ENCODE measurements at regions not wholly inside any gene's neighbourhood (a gene's known extent, or its start where the extent isn't known, plus 50 kb on each side); places are given as distances from the start of the nearest gene placed in this dataset.

DNA sequence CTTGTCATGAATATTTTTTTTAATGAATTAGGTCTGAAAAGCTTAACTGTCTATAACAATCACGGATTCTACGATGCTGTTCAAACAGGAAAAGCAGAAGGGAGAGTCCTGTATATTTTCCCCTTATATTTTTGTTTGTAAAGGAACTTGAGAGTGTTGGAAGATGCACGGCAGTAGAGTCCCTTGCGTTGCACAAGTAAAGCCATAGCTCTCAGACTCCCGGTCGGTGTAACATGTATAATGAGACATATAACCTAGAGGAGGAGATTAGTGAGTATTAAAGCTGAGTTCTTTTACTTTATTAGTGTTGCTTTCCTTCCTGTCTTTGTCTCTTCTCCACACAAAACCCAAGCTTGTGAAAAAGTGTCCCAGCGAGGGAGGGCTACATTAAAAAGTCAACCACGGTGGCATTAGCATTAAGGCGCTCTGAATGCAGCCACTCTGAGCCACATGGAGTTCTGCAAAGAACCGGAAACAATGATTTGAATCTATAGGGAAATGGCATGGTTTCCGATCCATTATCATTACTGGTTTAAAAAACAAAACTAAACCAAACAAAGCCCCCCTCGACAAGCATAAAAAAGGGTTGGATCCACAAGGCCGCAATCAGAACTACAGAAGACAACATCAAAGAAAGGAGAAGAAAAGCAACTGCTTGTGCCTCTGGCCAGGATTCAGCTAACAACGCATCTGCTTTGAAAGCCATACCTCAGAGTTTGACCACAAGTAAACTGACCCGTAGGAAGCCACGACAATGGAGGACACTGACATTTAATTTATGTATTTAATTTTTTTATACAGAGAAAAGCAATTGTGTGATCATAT lies 356.8 kb downstream of the LMO4 start:
- no peak for TF ChIP-seq POLR2A (IDR thresholded peaks at IDR 0.05; ENCODE audit: low read length)
- TF ChIP-seq GATA1 (IDR thresholded peaks at IDR 0.05; ENCODE audit: low read depth, low read length), result no peak
- no peak for DNase-seq

DNA sequence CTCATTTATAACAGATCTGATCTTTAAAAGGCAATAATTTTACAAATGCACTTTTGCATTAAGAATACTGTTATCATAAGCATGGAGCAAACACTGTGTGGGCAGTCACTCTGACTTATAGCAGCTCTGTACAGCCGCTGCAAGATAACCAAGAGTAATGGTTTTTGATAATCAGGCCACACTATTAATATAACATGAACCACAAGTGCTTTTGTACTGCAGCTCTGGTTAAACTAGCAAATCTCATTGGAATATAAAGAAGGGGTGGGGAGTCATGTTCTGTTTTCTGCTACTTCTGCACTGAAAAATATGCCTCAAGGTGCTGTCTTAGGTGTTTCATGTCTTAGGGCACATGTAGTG lies 357.4 kb downstream of the LMO4 start:
- no peak for DNase-seq
- TF ChIP-seq POLR2A (IDR thresholded peaks at IDR 0.05; ENCODE audit: low read length), result no peak
- no peak for TF ChIP-seq GATA1 (IDR thresholded peaks at IDR 0.05; ENCODE audit: low read depth, low read length)

DNA sequence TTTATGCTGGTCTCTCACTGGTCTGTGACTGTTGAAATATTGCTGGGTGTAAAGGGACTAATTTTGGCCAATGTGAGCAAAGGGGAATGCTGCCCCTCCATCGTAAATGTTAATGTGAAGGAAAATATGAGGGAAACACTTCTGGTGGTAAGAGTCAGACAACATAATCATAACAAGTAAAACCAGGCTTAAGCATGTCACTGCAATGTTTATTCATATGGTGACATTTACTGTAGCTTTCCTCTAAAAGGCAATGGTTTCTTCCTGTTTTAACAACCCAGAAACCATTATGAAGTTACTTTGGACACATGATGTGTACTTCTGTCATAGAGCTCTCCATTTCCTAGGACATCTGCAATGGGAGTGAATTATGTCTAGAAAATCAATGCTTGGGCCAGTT lies 358.0 kb downstream of the LMO4 start:
- no peak for DNase-seq
- no peak for TF ChIP-seq GATA1 (IDR thresholded peaks at IDR 0.05; ENCODE audit: low read depth, low read length)
- no peak for TF ChIP-seq POLR2A (IDR thresholded peaks at IDR 0.05; ENCODE audit: low read length)

DNA sequence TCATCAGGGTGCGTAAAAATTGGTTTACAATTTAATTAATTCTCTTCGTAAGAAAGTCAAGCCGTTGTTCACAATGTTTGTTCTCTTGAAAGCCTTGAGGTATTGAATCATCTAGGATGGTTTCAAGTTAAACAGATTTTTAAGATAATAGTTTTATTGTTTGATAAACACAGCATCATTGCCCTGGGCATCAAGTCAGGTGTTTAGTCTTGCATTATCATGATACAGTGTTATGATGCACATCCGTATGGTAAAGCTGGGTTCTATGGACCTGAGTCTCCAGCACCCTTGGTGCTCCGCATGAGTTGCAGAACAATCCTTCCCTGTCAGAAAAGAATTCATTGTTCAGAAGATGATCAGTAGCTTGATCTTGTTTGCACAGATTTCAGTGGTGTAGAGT lies 359.5 kb downstream of the LMO4 start:
- TF ChIP-seq GATA1 (IDR thresholded peaks at IDR 0.05; ENCODE audit: low read depth, low read length), result no peak
- TF ChIP-seq POLR2A (IDR thresholded peaks at IDR 0.05; ENCODE audit: low read length), result no peak
- DNase-seq, result no peak

DNA sequence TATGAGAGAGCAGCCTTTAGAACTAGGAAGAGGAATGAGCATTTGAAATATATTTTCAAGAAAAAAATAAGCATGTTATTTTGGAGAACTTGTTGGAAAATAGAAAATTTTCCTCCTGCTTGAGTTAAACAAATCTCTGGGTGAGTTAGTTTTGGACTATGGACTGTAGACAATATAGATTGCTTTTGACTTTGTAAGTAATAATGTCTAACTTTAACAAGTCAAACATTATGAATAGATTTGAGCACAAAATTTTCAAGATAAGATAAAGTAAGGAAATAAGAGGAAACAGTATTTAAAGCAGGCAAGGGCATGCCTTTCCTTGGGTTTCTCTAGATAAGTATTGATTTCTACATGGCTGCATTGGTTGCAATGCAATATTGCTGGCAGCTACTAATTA lies 360.8 kb downstream of the LMO4 start:
- no peak for DNase-seq
- TF ChIP-seq POLR2A (IDR thresholded peaks at IDR 0.05; ENCODE audit: low read length) (no peak), GATA1 (IDR thresholded peaks at IDR 0.05; ENCODE audit: low read depth, low read length) (no peak)

DNA sequence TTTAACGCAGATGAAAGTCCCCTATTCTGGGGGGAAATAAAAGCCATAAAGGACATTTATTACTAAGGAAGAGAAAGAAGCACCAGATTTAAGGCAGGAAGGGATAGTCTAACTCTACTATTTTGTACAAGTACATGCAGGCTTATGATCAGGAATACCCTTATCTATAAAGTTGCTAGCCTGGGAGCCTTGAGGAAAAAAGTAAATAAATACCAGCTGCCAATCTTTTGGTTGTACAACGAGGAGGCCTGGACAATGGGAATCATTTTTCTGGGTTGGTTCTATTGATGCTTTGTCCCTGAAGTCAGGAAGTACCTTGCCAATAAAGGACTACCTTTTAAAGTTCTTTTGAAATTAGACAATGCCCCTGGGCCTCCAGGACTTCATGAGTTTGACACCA lies 367.8 kb downstream of the LMO4 start:
- TF ChIP-seq POLR2A (IDR thresholded peaks at IDR 0.05; ENCODE audit: low read length), result no peak
- TF ChIP-seq GATA1 (IDR thresholded peaks at IDR 0.05; ENCODE audit: low read depth, low read length), result no peak
- no peak for DNase-seq

DNA sequence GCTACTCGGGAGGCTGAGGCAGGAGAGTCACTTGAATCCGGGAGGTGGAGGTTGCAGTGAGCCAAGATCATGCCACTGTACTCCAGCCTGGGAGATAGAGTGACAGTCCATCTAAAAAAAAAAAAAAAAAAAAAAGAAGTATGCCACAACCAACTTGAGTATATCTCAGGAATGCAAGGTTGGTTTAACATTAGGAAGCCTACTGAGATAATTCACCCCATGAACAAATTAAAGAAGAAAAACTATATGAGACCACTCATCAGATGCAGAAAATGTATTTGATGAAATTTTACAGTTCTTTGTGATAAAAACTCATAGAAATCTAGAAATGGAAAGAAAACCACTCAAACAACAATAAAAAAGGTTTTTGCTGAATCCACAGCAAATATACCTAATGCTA lies 373.8 kb downstream of the LMO4 start:
- no peak for DNase-seq
- TF ChIP-seq POLR2A (IDR thresholded peaks at IDR 0.05; ENCODE audit: low read length) (no peak), GATA1 (IDR thresholded peaks at IDR 0.05; ENCODE audit: low read depth, low read length) (no peak)

DNA sequence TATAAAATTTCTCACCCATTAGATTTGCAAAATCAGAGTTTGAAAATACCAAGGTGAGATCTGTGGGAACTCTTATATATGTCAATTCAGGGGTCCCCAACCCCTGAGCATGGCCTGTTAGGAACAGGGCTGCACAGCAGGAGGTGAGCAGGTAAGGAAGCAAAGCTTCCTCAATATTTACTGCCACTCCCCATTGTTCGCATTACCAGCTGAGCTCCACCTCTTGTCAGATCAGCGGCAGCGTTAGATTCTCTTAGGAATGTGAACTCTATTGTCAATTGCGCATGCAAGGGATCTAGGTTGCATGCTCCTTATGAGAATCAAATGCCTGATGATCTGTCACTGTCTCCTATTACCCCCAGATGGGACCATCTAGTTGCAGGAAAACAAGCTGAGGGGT lies 376.6 kb downstream of the LMO4 start:
- no peak for DNase-seq
- no peak for TF ChIP-seq POLR2A (IDR thresholded peaks at IDR 0.05; ENCODE audit: low read length)
- no peak for TF ChIP-seq GATA1 (IDR thresholded peaks at IDR 0.05; ENCODE audit: low read depth, low read length)

DNA sequence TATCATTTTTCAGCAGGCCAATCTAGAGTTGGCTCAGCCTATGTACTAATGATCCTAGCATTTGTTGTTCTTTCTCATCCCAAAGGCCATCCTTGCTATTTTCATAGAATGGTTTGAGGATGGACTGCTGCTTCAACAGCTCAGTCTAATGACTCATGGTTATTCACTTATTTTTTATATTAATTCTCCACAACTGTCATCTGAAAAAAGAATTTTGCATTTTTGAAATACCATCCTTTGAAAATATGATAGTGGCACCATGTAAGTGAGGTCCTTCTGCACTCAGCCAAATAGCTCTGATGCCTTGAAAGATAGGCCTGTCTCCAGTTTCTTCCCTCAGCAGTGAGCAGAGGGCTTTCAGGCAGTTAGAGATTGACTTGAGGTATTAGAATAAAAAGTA lies 377.5 kb downstream of the LMO4 start:
- no peak for DNase-seq
- no peak for TF ChIP-seq POLR2A (IDR thresholded peaks at IDR 0.05; ENCODE audit: low read length)
- no peak for TF ChIP-seq GATA1 (IDR thresholded peaks at IDR 0.05; ENCODE audit: low read depth, low read length)

DNA sequence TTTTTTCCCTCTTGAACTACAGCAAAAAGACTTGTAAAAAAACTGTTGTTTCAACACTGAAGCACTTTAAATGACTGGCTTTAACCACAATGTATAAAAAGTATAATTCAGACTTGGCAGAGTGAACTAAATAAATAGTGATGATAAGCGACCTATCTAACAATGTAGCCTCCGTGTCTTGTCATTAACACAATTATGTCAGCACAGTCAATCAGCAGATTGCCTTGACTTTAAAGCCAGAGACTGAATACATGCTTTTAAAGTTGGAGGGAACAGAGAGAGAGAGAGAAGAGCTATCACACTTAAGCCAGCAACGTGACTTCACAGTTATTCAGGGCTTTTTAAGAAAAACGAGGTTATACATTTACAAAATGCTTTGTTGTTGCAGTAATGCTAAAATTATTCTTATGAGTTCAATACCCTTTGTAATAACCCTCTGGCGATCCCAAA lies 378.1 kb downstream of the LMO4 start:
- no peak for TF ChIP-seq POLR2A (IDR thresholded peaks at IDR 0.05; ENCODE audit: low read length)
- TF ChIP-seq GATA1 (IDR thresholded peaks at IDR 0.05; ENCODE audit: low read depth, low read length), result no peak
- no peak for DNase-seq

DNA sequence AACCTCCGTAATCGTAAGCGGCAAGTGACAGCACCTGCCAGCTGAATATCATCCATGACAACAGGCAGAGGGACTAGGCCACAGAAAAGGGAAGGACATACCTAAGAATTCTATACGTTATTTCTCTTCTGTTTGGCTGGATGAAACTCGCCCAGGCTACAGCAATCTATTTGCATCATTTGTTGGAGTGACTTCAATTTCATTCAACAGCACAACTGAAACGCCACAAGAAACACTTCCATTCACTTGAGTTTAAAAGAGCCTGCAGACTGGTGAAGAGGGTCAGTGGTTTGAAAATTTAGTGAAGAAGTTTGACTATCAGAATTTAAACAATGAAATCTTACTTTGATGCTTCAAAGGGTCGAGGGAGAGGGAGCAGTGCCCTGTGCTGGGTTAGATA lies 378.7 kb downstream of the LMO4 start:
- TF ChIP-seq GATA1 (IDR thresholded peaks at IDR 0.05; ENCODE audit: low read depth, low read length) (no peak), POLR2A (IDR thresholded peaks at IDR 0.05; ENCODE audit: low read length) (no peak)
- DNase-seq, result no peak

DNA sequence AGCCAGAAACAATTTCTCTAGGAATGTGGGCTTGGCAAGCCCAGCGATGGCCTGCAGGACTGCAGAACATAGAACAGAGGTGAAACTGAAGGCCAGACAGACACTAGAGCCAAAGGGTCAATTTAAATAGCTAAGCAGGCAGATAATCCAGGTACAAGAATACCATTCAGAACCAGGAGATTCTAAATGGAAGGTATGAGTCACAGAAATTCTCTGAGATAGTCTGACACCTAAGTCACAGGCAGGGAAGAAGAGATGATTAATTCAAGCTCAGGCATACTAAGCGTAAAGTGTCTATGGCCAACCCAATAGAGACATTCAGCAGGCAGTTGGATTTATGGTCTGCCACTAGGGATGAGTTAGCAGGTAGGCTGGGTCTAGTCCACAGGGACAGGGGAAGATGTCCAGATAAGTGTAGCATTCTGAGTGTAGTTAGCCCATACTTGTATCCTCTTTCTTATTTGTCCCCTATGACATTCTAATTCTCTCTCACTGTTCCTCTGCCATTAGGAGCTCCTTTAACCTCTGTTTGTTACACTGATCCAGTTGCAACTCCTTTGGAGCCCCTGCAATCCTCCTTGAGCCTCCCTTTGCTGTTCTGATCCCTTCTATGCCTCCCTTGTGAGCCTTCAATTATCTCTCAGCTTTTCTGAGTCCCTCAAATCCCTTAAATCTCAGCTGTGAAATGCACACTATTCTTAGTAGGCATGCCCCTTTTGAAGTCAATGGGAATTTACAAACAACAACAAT lies 383.8 kb downstream of the LMO4 start:
- no peak for DNase-seq
- TF ChIP-seq GATA1 (IDR thresholded peaks at IDR 0.05; ENCODE audit: low read depth, low read length), result no peak
- no peak for TF ChIP-seq POLR2A (IDR thresholded peaks at IDR 0.05; ENCODE audit: low read length)

DNA sequence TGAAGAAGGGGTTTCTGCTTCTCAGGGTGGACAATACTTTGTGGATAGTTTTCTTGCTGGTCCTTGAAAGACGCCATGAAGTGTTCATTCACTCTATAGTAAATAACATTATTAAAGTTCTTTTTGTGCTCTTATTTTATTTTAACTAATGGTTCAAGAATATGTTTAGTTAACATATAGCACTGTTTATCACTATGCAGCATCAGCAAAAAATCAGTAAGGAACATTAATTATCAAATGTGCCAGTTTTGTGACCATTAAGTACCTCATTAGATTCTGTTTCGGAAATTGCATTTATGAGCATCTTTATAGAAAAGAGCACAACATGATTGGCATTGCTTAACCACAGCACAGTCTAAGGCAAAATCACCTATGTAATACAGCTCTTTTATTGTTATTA lies 385.6 kb downstream of the LMO4 start:
- TF ChIP-seq GATA1 (IDR thresholded peaks at IDR 0.05; ENCODE audit: low read depth, low read length) (no peak), POLR2A (IDR thresholded peaks at IDR 0.05; ENCODE audit: low read length) (no peak)
- no peak for DNase-seq

DNA sequence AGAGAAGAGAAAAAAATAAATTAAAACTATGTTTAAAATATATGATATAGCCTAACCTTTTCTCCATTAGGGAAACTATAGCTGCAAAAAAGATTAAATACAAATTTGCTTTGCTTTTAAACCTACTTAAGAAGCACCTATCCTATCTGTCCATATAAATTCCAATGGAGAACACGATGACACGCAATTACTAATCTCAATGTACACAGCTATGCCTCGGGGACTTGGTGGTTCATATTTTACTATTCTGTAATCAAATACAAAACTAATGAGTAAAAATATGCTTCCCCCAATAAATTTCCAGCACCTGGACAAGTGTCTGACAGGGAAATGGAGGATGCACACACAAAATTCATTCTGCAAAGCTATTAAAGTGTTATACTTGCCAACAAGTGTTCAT lies 386.4 kb downstream of the LMO4 start:
- DNase-seq, result no peak
- no peak for TF ChIP-seq POLR2A (IDR thresholded peaks at IDR 0.05; ENCODE audit: low read length)
- TF ChIP-seq GATA1 (IDR thresholded peaks at IDR 0.05; ENCODE audit: low read depth, low read length), result no peak

DNA sequence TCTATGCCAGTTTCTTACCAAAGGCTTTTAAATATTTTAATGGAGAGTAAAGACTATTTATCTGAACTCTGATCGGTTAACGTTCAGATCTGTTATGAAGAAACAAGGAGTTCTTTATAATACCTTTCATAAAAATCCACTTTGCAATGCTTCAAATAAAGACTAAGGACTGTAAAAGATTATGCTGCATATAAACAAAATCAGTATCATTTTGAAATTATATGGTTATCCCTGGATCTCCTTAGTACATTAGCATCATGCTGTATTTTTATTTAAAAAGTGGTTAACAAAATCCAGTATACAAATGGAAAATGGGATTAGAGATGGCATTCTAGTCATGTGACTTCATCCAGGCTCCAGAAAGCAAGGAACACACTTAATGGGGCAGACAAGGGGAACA lies 386.8 kb downstream of the LMO4 start:
- DNase-seq, result no peak

More for the DNA sequence above, 386.8 kb downstream of the LMO4 start:
- TF ChIP-seq GATA1 (IDR thresholded peaks at IDR 0.05; ENCODE audit: low read depth, low read length) (no peak), POLR2A (IDR thresholded peaks at IDR 0.05; ENCODE audit: low read length) (no peak)

All from erythroblast (primary cell).